ENCODE measurements at regions not wholly inside any gene's neighbourhood (a gene's known extent, or its start where the extent isn't known, plus 50 kb on each side); places are given as distances from the start of the nearest gene placed in this dataset.

DNA sequence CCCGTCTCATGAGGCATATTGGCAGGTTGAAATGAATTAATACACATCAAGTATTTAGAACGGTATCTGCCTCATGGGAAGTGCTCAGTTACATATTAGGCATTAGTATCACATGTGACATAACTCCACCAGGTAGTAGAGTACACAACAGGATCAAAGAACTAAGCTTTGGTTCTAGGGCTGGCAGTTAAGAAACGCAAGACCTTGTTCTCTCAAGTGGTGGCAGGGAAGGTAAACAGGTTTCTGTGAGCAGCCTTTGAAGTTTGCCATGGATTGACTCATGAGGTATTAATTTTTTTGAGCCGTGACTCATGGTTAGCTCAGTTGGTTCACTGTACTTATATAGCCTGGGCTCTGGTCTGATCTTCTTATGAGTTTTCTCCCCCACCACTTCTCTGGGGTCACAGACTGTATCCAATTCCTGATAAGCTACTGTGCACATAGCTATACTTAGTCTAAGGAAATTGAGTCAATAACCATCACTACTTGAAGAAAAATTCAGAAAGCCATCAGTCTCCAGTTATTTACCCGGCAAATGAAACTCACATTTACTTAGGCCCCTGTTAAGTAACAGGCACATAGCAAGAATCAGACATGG is 155.6 kb upstream of the STT3B start:
- TF ChIP-seq, protein P1, sequence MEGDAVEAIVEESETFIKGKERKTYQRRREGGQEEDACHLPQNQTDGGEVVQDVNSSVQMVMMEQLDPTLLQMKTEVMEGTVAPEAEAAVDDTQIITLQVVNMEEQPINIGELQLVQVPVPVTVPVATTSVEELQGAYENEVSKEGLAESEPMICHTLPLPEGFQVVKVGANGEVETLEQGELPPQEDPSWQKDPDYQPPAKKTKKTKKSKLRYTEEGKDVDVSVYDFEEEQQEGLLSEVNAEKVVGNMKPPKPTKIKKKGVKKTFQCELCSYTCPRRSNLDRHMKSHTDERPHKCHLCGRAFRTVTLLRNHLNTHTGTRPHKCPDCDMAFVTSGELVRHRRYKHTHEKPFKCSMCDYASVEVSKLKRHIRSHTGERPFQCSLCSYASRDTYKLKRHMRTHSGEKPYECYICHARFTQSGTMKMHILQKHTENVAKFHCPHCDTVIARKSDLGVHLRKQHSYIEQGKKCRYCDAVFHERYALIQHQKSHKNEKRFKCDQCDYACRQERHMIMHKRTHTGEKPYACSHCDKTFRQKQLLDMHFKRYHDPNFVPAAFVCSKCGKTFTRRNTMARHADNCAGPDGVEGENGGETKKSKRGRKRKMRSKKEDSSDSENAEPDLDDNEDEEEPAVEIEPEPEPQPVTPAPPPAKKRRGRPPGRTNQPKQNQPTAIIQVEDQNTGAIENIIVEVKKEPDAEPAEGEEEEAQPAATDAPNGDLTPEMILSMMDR (IDR thresholded peaks at IDR 0.05): no peak
- no peaks in the 10 kb centered on the region for H3K9me3 Mint-ChIP-seq (ENCODE audit: unreplicated experiment)
- H3K4me1 Mint-ChIP-seq (ENCODE audit: unreplicated experiment): no peaks in the 10 kb centered on the region
- DNase-seq (ENCODE audit: extremely low spot score, unreplicated experiment): no peak
- H3K27me3 Mint-ChIP-seq (ENCODE audit: unreplicated experiment): no peaks in the 10 kb centered on the region
- no peak overlapping the region for H3K4me3 Mint-ChIP-seq (ENCODE audit: unreplicated experiment)
- no peak overlapping the region for H3K27ac Mint-ChIP-seq (ENCODE audit: unreplicated experiment)
- peaks cover 2% of the 10 kb centered on the region for H3K36me3 Mint-ChIP-seq (ENCODE audit: unreplicated experiment)

DNA sequence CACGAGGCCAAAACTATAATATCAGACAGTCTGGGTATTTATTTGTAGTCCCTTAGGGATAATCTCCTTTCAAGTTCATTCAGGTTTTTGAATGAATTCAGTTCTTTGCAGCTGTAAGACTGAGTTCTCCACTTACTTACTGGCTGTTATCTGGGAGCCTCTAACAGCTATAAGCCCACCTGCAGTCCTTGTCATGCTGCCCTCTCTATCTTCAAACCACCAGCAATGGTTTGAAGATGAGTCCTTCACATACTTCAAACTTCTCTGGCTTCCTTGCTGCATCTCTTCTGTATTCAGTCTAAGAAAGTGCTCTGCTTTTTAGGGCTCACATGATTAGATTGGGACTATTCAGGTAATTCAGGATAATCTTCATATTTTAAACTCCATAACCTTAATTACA is 154.5 kb upstream of the STT3B start:
- no peak for DNase-seq (ENCODE audit: extremely low spot score, unreplicated experiment)
- H3K9me3 Mint-ChIP-seq (ENCODE audit: unreplicated experiment): no peaks in the 10 kb centered on the region
- H3K4me1 Mint-ChIP-seq (ENCODE audit: unreplicated experiment): no peaks in the 10 kb centered on the region
- no peak overlapping the region for H3K27ac Mint-ChIP-seq (ENCODE audit: unreplicated experiment)
- no peaks in the 10 kb centered on the region for H3K27me3 Mint-ChIP-seq (ENCODE audit: unreplicated experiment)
- H3K36me3 Mint-ChIP-seq (ENCODE audit: unreplicated experiment): peaks cover 2% of the 10 kb centered on the region
- TF ChIP-seq, protein P1 (IDR thresholded peaks at IDR 0.05): no peak
- no peak overlapping the region for H3K4me3 Mint-ChIP-seq (ENCODE audit: unreplicated experiment)

DNA sequence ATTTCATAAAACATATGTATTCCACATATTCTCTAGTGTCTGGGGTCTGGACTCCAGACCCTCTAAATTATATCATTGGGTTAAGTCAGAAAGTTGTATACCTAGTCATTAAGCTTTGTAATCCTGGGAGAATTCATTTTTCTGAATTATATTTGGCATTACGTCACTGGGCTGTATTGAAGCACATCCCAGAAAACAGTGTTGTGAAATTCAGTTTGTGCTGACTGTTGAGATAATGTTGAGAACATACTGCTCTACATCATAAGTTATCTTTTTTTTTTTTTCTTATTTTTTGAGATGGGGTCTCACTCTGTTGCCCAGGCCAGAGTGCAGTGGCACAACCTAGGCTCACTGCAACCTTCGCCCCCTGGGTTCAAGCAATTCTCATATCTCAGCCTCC is 153.1 kb upstream of the STT3B start:
- no peak for DNase-seq (ENCODE audit: extremely low spot score, unreplicated experiment)
- TF ChIP-seq, protein P1 (IDR thresholded peaks at IDR 0.05): no peak
- H3K36me3 Mint-ChIP-seq (ENCODE audit: unreplicated experiment): peaks cover 2% of the 10 kb centered on the region
- no peak overlapping the region for H3K27ac Mint-ChIP-seq (ENCODE audit: unreplicated experiment)
- H3K4me1 Mint-ChIP-seq (ENCODE audit: unreplicated experiment): no peaks in the 10 kb centered on the region
- no peaks in the 10 kb centered on the region for H3K9me3 Mint-ChIP-seq (ENCODE audit: unreplicated experiment)
- no peak overlapping the region for H3K4me3 Mint-ChIP-seq (ENCODE audit: unreplicated experiment)
- peaks cover 6% of the 10 kb centered on the region for H3K27me3 Mint-ChIP-seq (ENCODE audit: unreplicated experiment)

DNA sequence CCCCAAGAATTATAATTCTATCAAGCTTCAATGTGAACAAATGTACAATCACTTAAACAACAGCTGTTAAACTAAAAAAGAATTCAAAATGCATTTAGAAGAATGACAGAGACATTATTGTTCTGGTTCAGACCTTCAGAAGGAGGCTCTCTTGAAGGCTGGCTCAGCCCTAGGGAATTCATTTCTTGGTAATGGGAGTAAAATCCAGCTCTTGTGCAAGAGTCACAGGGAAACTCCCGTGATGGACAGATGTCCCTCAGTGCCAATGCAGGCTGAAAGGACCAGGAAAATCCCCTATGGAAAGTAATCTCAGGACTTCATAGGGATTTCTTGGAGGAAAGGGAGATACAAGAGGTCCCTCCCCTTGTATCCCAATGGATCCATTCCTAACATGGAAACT is 149.9 kb upstream of the STT3B start:
- Mint-ChIP-seq H3K9me3 (ENCODE audit: unreplicated experiment) (peaks cover 4% of the 10 kb centered on the region), H3K36me3 (ENCODE audit: unreplicated experiment) (peaks cover 2% of the 10 kb centered on the region), H3K27ac (ENCODE audit: unreplicated experiment) (no peak overlapping the region), H3K27me3 (ENCODE audit: unreplicated experiment) (peaks cover 6% of the 10 kb centered on the region), H3K4me1 (ENCODE audit: unreplicated experiment) (no peaks in the 10 kb centered on the region), H3K4me3 (ENCODE audit: unreplicated experiment) (no peak overlapping the region)
- DNase-seq (ENCODE audit: extremely low spot score, unreplicated experiment): no peak
- TF ChIP-seq, protein P1 (IDR thresholded peaks at IDR 0.05): no peak

DNA sequence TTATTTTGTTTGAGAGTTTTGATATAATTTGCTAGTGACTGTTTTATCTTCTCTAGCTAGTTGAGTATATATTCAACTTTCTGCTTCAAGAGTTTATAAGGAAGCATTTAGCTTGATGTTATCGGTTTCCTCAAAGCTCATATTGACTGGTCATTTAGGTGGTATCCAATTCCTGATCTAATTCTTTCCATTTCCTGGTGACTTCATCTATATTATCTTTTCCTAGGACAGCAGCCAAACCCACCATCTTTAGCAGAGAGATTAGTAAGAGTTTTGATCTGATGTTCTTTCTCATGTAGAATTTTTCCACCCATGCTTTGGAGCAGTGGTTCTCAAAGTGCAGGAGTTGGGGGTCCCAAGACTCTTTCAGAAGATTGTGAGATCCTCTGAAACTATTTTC is 148.6 kb upstream of the STT3B start:
- TF ChIP-seq, protein P1 (IDR thresholded peaks at IDR 0.05): no peak
- DNase-seq (ENCODE audit: extremely low spot score, unreplicated experiment): no peak
- Mint-ChIP-seq H3K9me3 (ENCODE audit: unreplicated experiment) (peaks cover 4% of the 10 kb centered on the region), H3K4me3 (ENCODE audit: unreplicated experiment) (no peak overlapping the region), H3K4me1 (ENCODE audit: unreplicated experiment) (no peaks in the 10 kb centered on the region), H3K27me3 (ENCODE audit: unreplicated experiment) (peaks cover 6% of the 10 kb centered on the region), H3K27ac (ENCODE audit: unreplicated experiment) (no peak overlapping the region), H3K36me3 (ENCODE audit: unreplicated experiment) (peaks cover 2% of the 10 kb centered on the region)

Measured in osteocyte (in vitro differentiated cells).